ENCODE measurements at regions not wholly inside any gene's neighbourhood (a gene's known extent, or its start where the extent isn't known, plus 50 kb on each side); places are given as distances from the start of the nearest gene placed in this dataset.
A peak's percentile ranks its signal among the peaks of the same experiment; 100 is the strongest.

- TF ChIP-seq REST (IDR thresholded peaks at IDR 0.05; ENCODE audit: borderline replicate concordance) (peak; percentile 76), REST (CRISPR knock-in tag; IDR thresholded peaks at IDR 0.05; ENCODE audit: low read depth) (no peak), C11orf30 (IDR thresholded peaks at IDR 0.05; ENCODE audit: low read depth) (no peak), HOXB6 (CRISPR knock-in tag; IDR thresholded peaks at IDR 0.05; ENCODE audit: borderline replicate concordance) (no peak), SMC3 (conservative IDR thresholded peaks at IDR 0.05; ENCODE audit: insufficient read depth, low read depth, low read length) (peak; percentile 85), NFXL1 (CRISPR knock-in tag; IDR thresholded peaks at IDR 0.05) (no peak), FOXA1 (IDR thresholded peaks at IDR 0.05; ENCODE audit: borderline replicate concordance) (no peak), BCL6 (CRISPR knock-in tag; IDR thresholded peaks at IDR 0.05) (no peak), CEBPG (CRISPR knock-in tag; IDR thresholded peaks at IDR 0.05) (no peak), CEBPG (tag; conservative IDR thresholded peaks at IDR 0.05 in 1 of 2, IDR thresholded peaks at IDR 0.05 in 1 of 2) (peak in 1 of 2 experiments; percentile 41; a peak in 1 of 4 replicates), HCFC1 (IDR thresholded peaks at IDR 0.05; ENCODE audit: low read depth, low read length) (no peak), JUNB (CRISPR knock-in tag; conservative IDR thresholded peaks at IDR 0.05) (no peak), HDAC2 (IDR thresholded peaks at IDR 0.05) (no peak), ARHGAP35 (IDR thresholded peaks at IDR 0.05; ENCODE audit: partially characterized antibody) (no peak), ESRRB (CRISPR knock-in tag; IDR thresholded peaks at IDR 0.05; ENCODE audit: borderline replicate concordance) (no peak), ZNF644 (tag; IDR thresholded peaks at IDR 0.05; ENCODE audit: low read depth) (no peak)
- TF ChIP-seq, protein P1, sequence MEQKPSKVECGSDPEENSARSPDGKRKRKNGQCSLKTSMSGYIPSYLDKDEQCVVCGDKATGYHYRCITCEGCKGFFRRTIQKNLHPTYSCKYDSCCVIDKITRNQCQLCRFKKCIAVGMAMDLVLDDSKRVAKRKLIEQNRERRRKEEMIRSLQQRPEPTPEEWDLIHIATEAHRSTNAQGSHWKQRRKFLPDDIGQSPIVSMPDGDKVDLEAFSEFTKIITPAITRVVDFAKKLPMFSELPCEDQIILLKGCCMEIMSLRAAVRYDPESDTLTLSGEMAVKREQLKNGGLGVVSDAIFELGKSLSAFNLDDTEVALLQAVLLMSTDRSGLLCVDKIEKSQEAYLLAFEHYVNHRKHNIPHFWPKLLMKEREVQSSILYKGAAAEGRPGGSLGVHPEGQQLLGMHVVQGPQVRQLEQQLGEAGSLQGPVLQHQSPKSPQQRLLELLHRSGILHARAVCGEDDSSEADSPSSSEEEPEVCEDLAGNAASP (IDR thresholded peaks at IDR 0.05) = no peak
- TF ChIP-seq, protein P2, sequence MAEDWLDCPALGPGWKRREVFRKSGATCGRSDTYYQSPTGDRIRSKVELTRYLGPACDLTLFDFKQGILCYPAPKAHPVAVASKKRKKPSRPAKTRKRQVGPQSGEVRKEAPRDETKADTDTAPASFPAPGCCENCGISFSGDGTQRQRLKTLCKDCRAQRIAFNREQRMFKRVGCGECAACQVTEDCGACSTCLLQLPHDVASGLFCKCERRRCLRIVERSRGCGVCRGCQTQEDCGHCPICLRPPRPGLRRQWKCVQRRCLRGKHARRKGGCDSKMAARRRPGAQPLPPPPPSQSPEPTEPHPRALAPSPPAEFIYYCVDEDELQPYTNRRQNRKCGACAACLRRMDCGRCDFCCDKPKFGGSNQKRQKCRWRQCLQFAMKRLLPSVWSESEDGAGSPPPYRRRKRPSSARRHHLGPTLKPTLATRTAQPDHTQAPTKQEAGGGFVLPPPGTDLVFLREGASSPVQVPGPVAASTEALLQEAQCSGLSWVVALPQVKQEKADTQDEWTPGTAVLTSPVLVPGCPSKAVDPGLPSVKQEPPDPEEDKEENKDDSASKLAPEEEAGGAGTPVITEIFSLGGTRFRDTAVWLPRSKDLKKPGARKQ (CRISPR knock-in tag; IDR thresholded peaks at IDR 0.05) = no peak
These were observed 381.9 kb downstream of the C6orf118 start (continued) for GRCh38 chr6:164927288-164928056.

Measured in K562 (cell line).